Common myeloid progenitor, CD34-positive (primary cell): ENCODE measurements at regions not wholly inside any gene's neighbourhood (a gene's known extent, or its start where the extent isn't known, plus 50 kb on each side); places are given as distances from the start of the nearest gene placed in this dataset.

ENCODE experiments used
- CTCF ChIA-PET: fragments of 350-600 bp; sonication (Branson Sonifier 250); formaldehyde crosslinking; loops from one replicate; lab custom pipeline; 2021; ENCODE audit warnings: antibody characterized with exemption; lab: Charles Lee
- POLR2A ChIA-PET: fragments of 350-600 bp; sonication (Branson Sonifier 250); formaldehyde crosslinking; loops from one replicate; lab custom pipeline; 2021; ENCODE audit warnings: antibody characterized with exemption; lab: Charles Lee
- DNase-seq, 3 donors: peaks; one replicate each; pipeline versions ENCODE4 v3.0.0 to v3.0.0-alpha.2; 2013
- H3K27ac ChIP-seq, 2 experiments: 1 replicate in 1 of 2; 2 replicates in 1 of 2; pipeline ENCODE4 v1.7.0; 2013; ENCODE audit warnings: inconsistent platforms in 2 of 2, low read length in 2 of 2, mild to moderate bottlenecking in 2 of 2, low read depth in 1 of 2, moderate library complexity in 1 of 2; ENCODE audit not compliant: severe bottlenecking in 2 of 2, insufficient read depth in 1 of 2, poor library complexity in 1 of 2
- H3K27me3 ChIP-seq, 5 experiments: replicated peaks in 2 of 5; 1 replicate in 3 of 5; 2 replicates in 2 of 5; pipeline versions ENCODE4 v1.6.1 to v1.7.0; 2013; ENCODE audit warnings: low read length in 4 of 5, mild to moderate bottlenecking in 2 of 5, moderate library complexity in 2 of 5, inconsistent platforms in 1 of 5; ENCODE audit not compliant: insufficient read depth in 5 of 5, control insufficient read depth in 4 of 5
- H3K36me3 ChIP-seq, 4 experiments: 1 replicate in 2 of 4; 2 replicates in 2 of 4; pipeline versions ENCODE4 v1.6.1 to v1.7.0; 2013; ENCODE audit warnings: low read length in 3 of 4, control low read depth in 1 of 4, mild to moderate bottlenecking in 1 of 4; ENCODE audit not compliant: control insufficient read depth in 4 of 4, insufficient read depth in 4 of 4
- H3K4me1 ChIP-seq, 4 experiments: 1 replicate in 3 of 4; 2 replicates in 1 of 4; pipeline versions ENCODE4 v1.6.1 to v1.7.1; 2013; ENCODE audit warnings: low read length in 3 of 4, mild to moderate bottlenecking in 3 of 4, control low read depth in 1 of 4, inconsistent platforms in 1 of 4, moderate library complexity in 1 of 4; ENCODE audit not compliant: control insufficient read depth in 4 of 4, insufficient read depth in 4 of 4; ENCODE audit errors: control extremely low read depth in 1 of 4
- H3K4me3 ChIP-seq, 7 experiments: 1 replicate in 4 of 7; 2 replicates in 3 of 7; pipeline versions ENCODE4 v1.5.1 to v1.7.0; 2013; ENCODE audit warnings: mild to moderate bottlenecking in 7 of 7, low read length in 6 of 7, moderate library complexity in 6 of 7, inconsistent platforms in 2 of 7, low read depth in 2 of 7, control low read depth in 1 of 7; ENCODE audit not compliant: insufficient read depth in 4 of 7, control insufficient read depth in 1 of 7; ENCODE audit errors: extremely low read depth in 1 of 7
- H3K9me3 ChIP-seq, 5 experiments: 1 replicate in 4 of 5; 2 replicates in 1 of 5; pipeline versions ENCODE4 v1.6.1 to v1.7.1; 2013; ENCODE audit warnings: low read length in 4 of 5, mild to moderate bottlenecking in 2 of 5, inconsistent platforms in 1 of 5, low read depth in 1 of 5, moderate library complexity in 1 of 5; ENCODE audit not compliant: control insufficient read depth in 4 of 5, insufficient read depth in 2 of 5; ENCODE audit errors: control extremely low read depth in 1 of 5
- WGBS: methylation state at CpG from one replicate; pipeline ENCODE4 v1.1.5; 2013; ENCODE audit not compliant: insufficient coverage; 5-methylcytosine and 5-hydroxymethylcytosine counted together

GRCh38 chr17:33967608-33968349 lies 287.3 kb upstream of the CCL2 start:
- CTCF ChIA-PET: interaction anchor here (0.8 to 1.6 kb wide), 2 partner anchors 18 to 178 kb away, joined by 3 to 4 read pairs; no protein-coding TSS in a partner anchor
- POLR2A ChIA-PET: no interaction called here
- peaks cover 22 to 88% (median 82%) of the 10 kb centered on the region in 4 experiments for H3K4me1 ChIP-seq
- H3K36me3 ChIP-seq: no peaks in the 10 kb centered on the region
- H3K9me3 ChIP-seq: no peaks in the 10 kb centered on the region
- no peak for DNase-seq
- 8% methylated on average over 6 of the region's 8 CpGs for WGBS
- peak overlapping the region in 4 of 7 experiments; percentile 6 to 42 (median 25) for H3K4me3 ChIP-seq
- H3K27me3 ChIP-seq: no peaks in the 10 kb centered on the region
- peak overlapping the region; percentile 13 to 55 for H3K27ac ChIP-seq

DNA sequence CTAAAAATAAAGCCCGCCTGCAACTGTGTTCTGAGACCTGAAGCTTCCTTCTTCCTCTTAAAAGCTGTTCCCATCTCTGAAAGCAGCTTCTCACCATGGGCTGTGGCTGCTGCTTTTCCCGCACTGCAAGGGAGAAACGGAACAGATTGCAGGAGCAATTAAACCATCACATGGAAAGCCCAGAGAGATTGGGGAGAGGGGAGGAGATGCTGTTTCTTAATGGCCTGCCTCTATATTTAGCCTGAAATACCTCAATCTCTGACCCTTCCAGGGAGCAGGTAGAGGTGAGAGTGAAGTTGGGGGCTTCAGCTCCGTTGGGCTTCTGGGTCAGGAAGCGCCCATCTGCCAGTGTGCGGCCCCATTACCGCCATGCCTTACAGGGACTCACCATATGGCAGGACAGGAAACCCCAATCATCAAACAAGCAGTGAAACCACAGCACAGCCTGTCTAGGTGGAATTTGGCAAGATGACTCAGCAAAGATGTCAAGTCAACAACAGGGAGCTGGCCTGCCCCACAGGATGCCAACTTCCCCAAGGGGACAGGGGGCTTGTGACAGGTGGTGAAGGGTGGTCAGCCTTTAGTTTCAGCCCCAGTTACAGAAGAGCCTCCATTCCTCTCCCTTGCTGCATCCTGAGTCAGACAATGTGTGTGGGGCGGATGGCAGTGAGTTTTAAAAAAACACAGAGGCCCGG lies 286.6 kb upstream of the CCL2 start:
- peak overlapping the region; percentile 13 to 55 for H3K27ac ChIP-seq
- peak overlapping the region in 4 of 7 experiments; percentile 6 to 42 (median 25) for H3K4me3 ChIP-seq
- H3K27me3 ChIP-seq: no peaks in the 10 kb centered on the region
- no peaks in the 10 kb centered on the region for H3K36me3 ChIP-seq
- H3K4me1 ChIP-seq: peaks cover 20 to 87% (median 80%) of the 10 kb centered on the region in 4 experiments
- POLR2A ChIA-PET: interaction anchor here (0.6 kb wide), 2 partner anchors 20 to 187 kb away, joined by 3 to 4 read pairs; no protein-coding TSS in a partner anchor
- peak; percentile 90 to 100 (median 99) for DNase-seq
- no peaks in the 10 kb centered on the region for H3K9me3 ChIP-seq
- WGBS: 0% methylated on average over 8 of the region's 9 CpGs
- CTCF ChIA-PET: interaction anchor here (0.5 to 1.6 kb wide), 3 partner anchors 18 to 177 kb away, joined by 3 to 4 read pairs (median 3); no protein-coding TSS in a partner anchor

GRCh38 chr17:33970279-33970678 lies 284.8 kb upstream of the CCL2 start:
- ChIA-PET CTCF (interaction anchor here (0.8 to 1.0 kb wide), 2 partner anchors 21 to 22 kb away, joined by 3 to 4 read pairs; no protein-coding TSS in a partner anchor), POLR2A (no interaction called here)
- Histone ChIP-seq H3K27ac (no peak overlapping the region), H3K4me1 (peaks cover 7 to 69% (median 63%) of the 10 kb centered on the region in 4 experiments), H3K4me3 (no peak overlapping the region), H3K9me3 (no peaks in the 10 kb centered on the region), H3K36me3 (no peaks in the 10 kb centered on the region), H3K27me3 (no peaks in the 10 kb centered on the region)
- 15% methylated on average over 5 of the region's 5 CpGs for WGBS
- peak in 2 of 3 donors; percentile 67 to 69 for DNase-seq

GRCh38 chr17:33972763-33973162 lies 282.3 kb upstream of the CCL2 start:
- no peak for DNase-seq
- H3K4me1 ChIP-seq: peaks cover 0 to 46% (median 38%) of the 10 kb centered on the region in 4 experiments
- 82% methylated on average over 3 of the region's 3 CpGs for WGBS
- ChIA-PET POLR2A (interaction anchor here (1.0 kb wide), 1 partner anchor 18 kb away, joined by 4 read pairs; no protein-coding TSS in a partner anchor), CTCF (interaction anchor here (1.0 to 1.6 kb wide), 4 partner anchors 9 to 45 kb away, joined by 3 to 4 read pairs (median 3); no protein-coding TSS in a partner anchor)
- no peak overlapping the region for H3K4me3 ChIP-seq
- H3K36me3 ChIP-seq: no peaks in the 10 kb centered on the region
- H3K27ac ChIP-seq: no peak overlapping the region
- no peaks in the 10 kb centered on the region for H3K27me3 ChIP-seq
- no peaks in the 10 kb centered on the region for H3K9me3 ChIP-seq

GRCh38 chr17:33973491-33973890 lies 281.6 kb upstream of the CCL2 start:
- WGBS: 91% methylated on average over 3 of the region's 5 CpGs
- Histone ChIP-seq H3K27ac (no peak overlapping the region), H3K4me3 (no peak overlapping the region), H3K9me3 (no peaks in the 10 kb centered on the region), H3K27me3 (no peaks in the 10 kb centered on the region), H3K36me3 (no peaks in the 10 kb centered on the region), H3K4me1 (peaks cover 0 to 39% (median 31%) of the 10 kb centered on the region in 4 experiments)
- no peak for DNase-seq
- ChIA-PET CTCF (interaction anchor here (1.6 kb wide), 1 partner anchor 9 kb away, joined by 4 read pairs; no protein-coding TSS in a partner anchor), POLR2A (no interaction called here)

GRCh38 chr17:33974276-33974675 lies 280.8 kb upstream of the CCL2 start:
- WGBS: no CpG with 5 or more reads among the region's 3 CpGs
- ChIA-PET CTCF (no interaction called here), POLR2A (no interaction called here)
- Histone ChIP-seq H3K27me3 (no peaks in the 10 kb centered on the region), H3K36me3 (no peaks in the 10 kb centered on the region), H3K4me3 (no peak overlapping the region), H3K9me3 (no peaks in the 10 kb centered on the region), H3K4me1 (peaks cover 0 to 31% (median 23%) of the 10 kb centered on the region in 4 experiments), H3K27ac (no peak overlapping the region)
- DNase-seq: no peak
